HG03565 (cell line): ENCODE measurements at regions not wholly inside any gene's neighbourhood (a gene's known extent, or its start where the extent isn't known, plus 50 kb on each side); places are given as distances from the start of the nearest gene placed in this dataset.

Source experiments
- ATAC-seq: cut with Tn5 transposase; IDR thresholded peaks from one replicate; pipeline ENCODE4 v1.9.1; 2021; ENCODE audit warnings: mild to moderate bottlenecking, moderate library complexity; ENCODE audit not compliant: unreplicated experiment

- no peak for ATAC-seq
Observed at GRCh38 chr7:106196460-106197021, 84.4 kb upstream of the SYPL1 start.

- ATAC-seq = no peak
Observed at GRCh38 chr7:106193661-106194060, 81.5 kb upstream of the SYPL1 start.

- ATAC-seq = no peak
Observed at GRCh38 chr7:106190589-106191330, 78.6 kb upstream of the SYPL1 start.

- no peak for ATAC-seq
Observed at GRCh38 chr7:106187613-106188350, 75.7 kb upstream of the SYPL1 start.

- ATAC-seq = no peak
Observed at GRCh38 chr7:106185719-106186118, 73.6 kb upstream of the SYPL1 start.

GRCh38 chr7:106183952-106184351, 71.8 kb upstream of the SYPL1 start:
- ATAC-seq = no peak

GRCh38 chr7:106182904-106183303, 70.8 kb upstream of the SYPL1 start:
- ATAC-seq = no peak

- ATAC-seq = no peak
Observed at GRCh38 chr7:106181658-106182265, 69.7 kb upstream of the SYPL1 start.

GRCh38 chr7:106180721-106181120, 68.6 kb upstream of the SYPL1 start:
- no peak for ATAC-seq

- no peak for ATAC-seq
Observed at GRCh38 chr7:106179256-106179655, 67.1 kb upstream of the SYPL1 start.

GRCh38 chr7:106178593-106179134, 66.6 kb upstream of the SYPL1 start:
- ATAC-seq = no peak

GRCh38 chr7:106177738-106178592, 65.9 kb upstream of the SYPL1 start:
- ATAC-seq = no peak

- no peak for ATAC-seq
Observed at GRCh38 chr7:106177300-106177690, 65.2 kb upstream of the SYPL1 start.

GRCh38 chr7:106176414-106177299, 64.5 kb upstream of the SYPL1 start:
- peak; percentile 45 for ATAC-seq

- no peak for ATAC-seq
Observed at GRCh38 chr7:106175507-106175906, 63.4 kb upstream of the SYPL1 start.

- ATAC-seq = no peak
Observed at GRCh38 chr7:106170651-106171050, 58.5 kb upstream of the SYPL1 start.

- ATAC-seq = no peak
Observed at GRCh38 chr7:106169821-106170610, 57.9 kb upstream of the SYPL1 start.

GRCh38 chr7:106167439-106168136, 55.5 kb upstream of the SYPL1 start:
- ATAC-seq = no peak
